Endodermal cell (in vitro differentiated cells): ENCODE measurements at regions not wholly inside any gene's neighbourhood (a gene's known extent, or its start where the extent isn't known, plus 50 kb on each side); places are given as distances from the start of the nearest gene placed in this dataset.

Experiments
- DNase-seq: peaks from one replicate; pipeline ENCODE4 v3.0.0-alpha.2; 2017
- H3K27ac ChIP-seq: 2 replicates; pipeline ENCODE4 v1.5.1; 2013; ENCODE audit warnings: mild to moderate bottlenecking, low read depth, low read length, moderate library complexity
- H3K27me3 ChIP-seq: 2 replicates; pipeline ENCODE4 v1.6.1; 2013; ENCODE audit warnings: mild to moderate bottlenecking, low read length, moderate library complexity; ENCODE audit not compliant: insufficient read depth, control insufficient read depth, poor library complexity, severe bottlenecking
- H3K36me3 ChIP-seq: 2 replicates; pipeline ENCODE4 v1.7.0; 2013; ENCODE audit warnings: mild to moderate bottlenecking, low read length, moderate library complexity; ENCODE audit not compliant: control insufficient read depth, insufficient read depth
- H3K4me1 ChIP-seq: one replicate; pipeline ENCODE4 v1.7.0; 2013; ENCODE audit warnings: low read length; ENCODE audit not compliant: control insufficient read depth, insufficient read depth
- H3K4me3 ChIP-seq: 2 replicates; pipeline ENCODE4 v1.5.1; 2013; ENCODE audit warnings: mild to moderate bottlenecking, low read length, moderate library complexity
- H3K9ac ChIP-seq: 2 replicates; pipeline ENCODE4 v1.6.1; 2013; ENCODE audit warnings: mild to moderate bottlenecking, low read length, moderate library complexity; ENCODE audit not compliant: poor library complexity, severe bottlenecking; ENCODE audit errors: extremely low read depth
- H3K9me3 ChIP-seq: 2 replicates; pipeline ENCODE4 v1.6.1; 2013; ENCODE audit warnings: mild to moderate bottlenecking, low read length, moderate library complexity; ENCODE audit not compliant: control insufficient read depth
- H3K27ac Mint-ChIP-seq: 2 replicates; pipeline ENCODE4 v1.8.0; 2020; ENCODE audit warnings: mixed read lengths
- H3K27me3 Mint-ChIP-seq: 2 replicates; pipeline ENCODE4 v1.8.0; 2021; ENCODE audit warnings: mild to moderate bottlenecking, mixed read lengths; ENCODE audit not compliant: insufficient read depth
- H3K36me3 Mint-ChIP-seq: 2 replicates; pipeline ENCODE4 v1.8.0; 2020; ENCODE audit warnings: low read depth, mixed read lengths
- H3K4me1 Mint-ChIP-seq: 2 replicates; pipeline ENCODE4 v1.8.0; 2020; ENCODE audit warnings: mixed read lengths
- H3K4me3 Mint-ChIP-seq: 2 replicates; pipeline ENCODE4 v1.8.0; 2020; ENCODE audit warnings: mild to moderate bottlenecking, moderate library complexity, mixed read lengths
- H3K9me3 Mint-ChIP-seq: 2 replicates; pipeline ENCODE4 v1.8.0; 2020; ENCODE audit warnings: mild to moderate bottlenecking, mixed read lengths
- WGBS, 2 experiments: methylation state at CpG; one replicate each; pipeline versions ENCODE4 v1.1.5 to v1.1.7; 2013; ENCODE audit warnings: missing lambda C conversion rate in 2 of 2, mixed read lengths in 1 of 2; ENCODE audit not compliant: insufficient coverage in 1 of 2, insufficient read length in 1 of 2; 5-methylcytosine and 5-hydroxymethylcytosine counted together
- TF ChIP-seq, protein P1 (sequence below): fragments of 200-600 bp; sonication (generic); conservative IDR thresholded peaks from 2 replicates; pipeline ENCODE4 v1.5.0; 2021; ENCODE audit warnings: antibody characterized with exemption, mild to moderate bottlenecking

DNA sequence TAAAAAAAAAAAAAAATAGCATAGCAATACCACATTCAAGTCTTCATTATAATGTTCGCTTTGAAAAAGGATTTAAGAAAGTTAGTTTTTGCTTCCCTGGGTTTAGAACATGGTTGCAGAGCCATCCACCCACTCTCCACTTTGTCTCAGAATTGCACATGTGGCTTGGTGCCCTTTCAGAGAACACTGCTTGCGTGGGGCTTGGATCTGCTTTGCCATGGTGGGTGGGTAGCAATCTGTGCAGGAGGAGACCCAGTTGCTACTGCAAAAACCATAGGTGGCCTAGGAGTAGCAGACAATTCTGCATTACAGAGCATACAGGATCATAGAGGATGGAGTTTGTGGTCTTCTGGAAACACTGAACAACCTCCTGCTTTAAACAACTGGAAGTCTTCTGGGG, 421.4 kb upstream of the CELF2 start:
- Mint-ChIP-seq H3K27ac (no peak overlapping the region), H3K4me1 (peaks cover 14% of the 10 kb centered on the region), H3K27me3 (peaks cover 24% of the 10 kb centered on the region), H3K36me3 (no peaks in the 10 kb centered on the region), H3K9me3 (no peaks in the 10 kb centered on the region), H3K4me3 (no peak overlapping the region)
- Histone ChIP-seq H3K9ac (no peak overlapping the region), H3K4me3 (no peak overlapping the region), H3K36me3 (no peaks in the 10 kb centered on the region), H3K9me3 (no peaks in the 10 kb centered on the region), H3K4me1 (no peaks in the 10 kb centered on the region), H3K27me3 (peaks cover 5% of the 10 kb centered on the region), H3K27ac (no peak overlapping the region)
- no peak for DNase-seq
- WGBS, 2 experiments, result 89% methylated on average over 2 of the region's 2 CpGs; no CpG with 5 or more reads in 1 of the 2 experiments
- TF ChIP-seq, protein P1, sequence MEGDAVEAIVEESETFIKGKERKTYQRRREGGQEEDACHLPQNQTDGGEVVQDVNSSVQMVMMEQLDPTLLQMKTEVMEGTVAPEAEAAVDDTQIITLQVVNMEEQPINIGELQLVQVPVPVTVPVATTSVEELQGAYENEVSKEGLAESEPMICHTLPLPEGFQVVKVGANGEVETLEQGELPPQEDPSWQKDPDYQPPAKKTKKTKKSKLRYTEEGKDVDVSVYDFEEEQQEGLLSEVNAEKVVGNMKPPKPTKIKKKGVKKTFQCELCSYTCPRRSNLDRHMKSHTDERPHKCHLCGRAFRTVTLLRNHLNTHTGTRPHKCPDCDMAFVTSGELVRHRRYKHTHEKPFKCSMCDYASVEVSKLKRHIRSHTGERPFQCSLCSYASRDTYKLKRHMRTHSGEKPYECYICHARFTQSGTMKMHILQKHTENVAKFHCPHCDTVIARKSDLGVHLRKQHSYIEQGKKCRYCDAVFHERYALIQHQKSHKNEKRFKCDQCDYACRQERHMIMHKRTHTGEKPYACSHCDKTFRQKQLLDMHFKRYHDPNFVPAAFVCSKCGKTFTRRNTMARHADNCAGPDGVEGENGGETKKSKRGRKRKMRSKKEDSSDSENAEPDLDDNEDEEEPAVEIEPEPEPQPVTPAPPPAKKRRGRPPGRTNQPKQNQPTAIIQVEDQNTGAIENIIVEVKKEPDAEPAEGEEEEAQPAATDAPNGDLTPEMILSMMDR, result no peak

DNA sequence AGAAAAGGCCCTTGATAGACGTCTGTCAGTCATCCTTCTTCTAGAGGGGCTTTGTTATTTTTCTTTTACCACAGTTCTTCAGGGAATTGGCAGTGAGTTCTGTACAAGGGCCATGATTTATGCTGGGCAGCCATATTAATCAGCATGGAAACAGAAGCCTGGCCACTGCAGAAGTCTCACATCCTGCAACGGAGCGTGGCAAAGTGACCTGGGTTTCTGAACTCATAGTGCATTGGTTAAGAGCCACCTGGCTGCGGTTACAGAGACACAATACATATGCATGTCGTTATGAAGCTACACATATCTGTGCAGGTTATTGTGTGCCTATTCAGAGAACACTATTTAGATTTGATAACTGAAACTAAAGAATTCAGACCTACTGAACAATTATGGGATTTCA, 419.4 kb upstream of the CELF2 start:
- no peak overlapping the region for H3K9ac ChIP-seq
- DNase-seq, result no peak
- Mint-ChIP-seq H3K9me3 (no peaks in the 10 kb centered on the region), H3K4me3 (no peak overlapping the region), H3K36me3 (no peaks in the 10 kb centered on the region), H3K4me1 (no peaks in the 10 kb centered on the region), H3K27ac (no peak overlapping the region), H3K27me3 (peaks cover 23% of the 10 kb centered on the region)
- H3K9me3 ChIP-seq, result no peaks in the 10 kb centered on the region
- peaks cover 5% of the 10 kb centered on the region for H3K27me3 ChIP-seq
- no peak overlapping the region for H3K4me3 ChIP-seq
- no peaks in the 10 kb centered on the region for H3K4me1 ChIP-seq
- TF ChIP-seq, protein P1, result no peak
- no peaks in the 10 kb centered on the region for H3K36me3 ChIP-seq
- 91 to 95% methylated on average over 5 of the region's 5 CpGs for WGBS, 2 experiments
- H3K27ac ChIP-seq, result no peak overlapping the region

DNA sequence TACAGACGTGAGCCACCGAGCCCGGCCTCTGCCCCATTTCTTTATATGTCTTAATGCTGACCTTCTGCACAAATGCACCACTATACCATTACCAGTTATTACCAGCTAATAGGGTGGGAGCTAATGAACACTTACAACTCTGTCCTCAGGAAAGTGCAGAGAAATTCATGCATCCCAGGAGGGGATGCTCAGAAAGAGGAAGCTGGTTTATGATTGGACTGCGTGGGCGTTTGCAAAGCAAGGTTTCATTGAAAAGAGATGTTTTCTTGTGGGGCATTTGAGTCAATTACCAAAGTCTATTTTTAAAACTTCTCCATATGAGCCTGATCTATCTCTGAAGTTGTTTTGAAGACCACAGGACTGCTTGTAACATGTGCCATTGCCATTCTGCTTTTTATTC, 417.7 kb upstream of the CELF2 start:
- H3K27me3 Mint-ChIP-seq, result peaks cover 17% of the 10 kb centered on the region
- Histone ChIP-seq H3K4me1 (no peaks in the 10 kb centered on the region), H3K27ac (no peak overlapping the region), H3K27me3 (peaks cover 5% of the 10 kb centered on the region), H3K36me3 (no peaks in the 10 kb centered on the region), H3K4me3 (no peak overlapping the region), H3K9ac (no peak overlapping the region), H3K9me3 (no peaks in the 10 kb centered on the region)
- no peaks in the 10 kb centered on the region for H3K9me3 Mint-ChIP-seq
- no peaks in the 10 kb centered on the region for H3K36me3 Mint-ChIP-seq
- no peaks in the 10 kb centered on the region for H3K4me1 Mint-ChIP-seq
- no peak overlapping the region for H3K4me3 Mint-ChIP-seq
- no peak overlapping the region for H3K27ac Mint-ChIP-seq
- TF ChIP-seq, protein P1, result no peak
- WGBS, 2 experiments, result 96 to 100% methylated on average over 1 to 5 of the region's 5 CpGs
- DNase-seq, result no peak
